SK-N-SH treated with all-trans-retinoic acid at 6 μM for 48 hours (cell line): ENCODE measurements at regions not wholly inside any gene's neighbourhood (a gene's known extent, or its start where the extent isn't known, plus 50 kb on each side); places are given as distances from the start of the nearest gene placed in this dataset.

Experiments used
- ATAC-seq: fragments of 200-7000 bp; cut with Tn5 transposase; 3 replicates; pipeline ENCODE4 v1.9.1; 2020; ENCODE audit warnings: mild to moderate bottlenecking, moderate library complexity
- BACH2 ChIP-seq: fragments of 250-450 bp; sonication (Bioruptor Pico); IDR thresholded peaks from 2 replicates; pipeline ENCODE4 v1.9.0; 2021; ENCODE audit warnings: mild to moderate bottlenecking, borderline replicate concordance
- ESRRG ChIP-seq: fragments of 250-450 bp; sonication (Bioruptor Pico); IDR thresholded peaks from 2 replicates; pipeline ENCODE4 v1.6.1; 2021; ENCODE audit warnings: mild to moderate bottlenecking
- GLIS3 ChIP-seq: fragments of 250-450 bp; sonication (Bioruptor Pico); IDR thresholded peaks from 2 replicates; pipeline ENCODE4 v1.5.0; 2020; ENCODE audit warnings: mild to moderate bottlenecking, moderate library complexity
- RARB ChIP-seq: fragments of 250-450 bp; sonication (Bioruptor Pico); IDR thresholded peaks from 2 replicates; pipeline ENCODE4 v1.8.0; 2021; ENCODE audit warnings: mild to moderate bottlenecking, moderate library complexity
- TCF4 ChIP-seq: fragments of 250-450 bp; sonication (Bioruptor Pico); IDR thresholded peaks from 2 replicates; pipeline ENCODE4 v1.8.0; 2021; ENCODE audit warnings: mild to moderate bottlenecking, moderate library complexity, borderline replicate concordance
- ZFP3 ChIP-seq: fragments of 250-450 bp; sonication (Bioruptor Pico); IDR thresholded peaks from 2 replicates; pipeline ENCODE4 v1.5.0; 2020; ENCODE audit warnings: mild to moderate bottlenecking, moderate library complexity
- ZFP30 ChIP-seq: fragments of 450-650 bp; formaldehyde crosslinking; IDR thresholded peaks from 2 replicates; pipeline ENCODE4 v1.5.0; 2022; ENCODE audit warnings: mild to moderate bottlenecking, moderate library complexity
- ZNF565 ChIP-seq: fragments of 450-650 bp; formaldehyde crosslinking; conservative IDR thresholded peaks from 2 replicates; pipeline ENCODE4 v1.5.0; 2020; ENCODE audit warnings: low read depth, mild to moderate bottlenecking, moderate library complexity
- TF ChIP-seq, protein P1 (sequence below): fragments of 250-450 bp; sonication (Bioruptor Pico); IDR thresholded peaks from 2 replicates; pipeline ENCODE4 v1.5.1; 2020; ENCODE audit warnings: low read depth, mild to moderate bottlenecking, moderate library complexity

GRCh38 chr3:71846185-71846584 lies 61.2 kb upstream of the PROK2 start:
- ATAC-seq = no peak
- TF ChIP-seq, protein P1, sequence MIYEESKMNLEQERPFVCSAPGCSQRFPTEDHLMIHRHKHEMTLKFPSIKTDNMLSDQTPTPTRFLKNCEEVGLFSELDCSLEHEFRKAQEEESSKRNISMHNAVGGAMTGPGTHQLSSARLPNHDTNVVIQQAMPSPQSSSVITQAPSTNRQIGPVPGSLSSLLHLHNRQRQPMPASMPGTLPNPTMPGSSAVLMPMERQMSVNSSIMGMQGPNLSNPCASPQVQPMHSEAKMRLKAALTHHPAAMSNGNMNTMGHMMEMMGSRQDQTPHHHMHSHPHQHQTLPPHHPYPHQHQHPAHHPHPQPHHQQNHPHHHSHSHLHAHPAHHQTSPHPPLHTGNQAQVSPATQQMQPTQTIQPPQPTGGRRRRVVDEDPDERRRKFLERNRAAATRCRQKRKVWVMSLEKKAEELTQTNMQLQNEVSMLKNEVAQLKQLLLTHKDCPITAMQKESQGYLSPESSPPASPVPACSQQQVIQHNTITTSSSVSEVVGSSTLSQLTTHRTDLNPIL (CRISPR knock-in tag) = no peak
- TF ChIP-seq BACH2 (CRISPR knock-in tag) (no peak), TCF4 (no peak), ZFP30 (CRISPR knock-in tag) (no peak), GLIS3 (no peak), ZFP3 (CRISPR knock-in tag) (no peak), ZNF565 (no peak), RARB (CRISPR knock-in tag) (no peak), ESRRG (CRISPR knock-in tag) (no peak)
- TF ChIP-seq, all 23 proteins: peak for 0

GRCh38 chr3:71843071-71843470 lies 58.1 kb upstream of the PROK2 start:
- ATAC-seq = no peak
- no peak for TF ChIP-seq ZFP3 (CRISPR knock-in tag)

DNA sequence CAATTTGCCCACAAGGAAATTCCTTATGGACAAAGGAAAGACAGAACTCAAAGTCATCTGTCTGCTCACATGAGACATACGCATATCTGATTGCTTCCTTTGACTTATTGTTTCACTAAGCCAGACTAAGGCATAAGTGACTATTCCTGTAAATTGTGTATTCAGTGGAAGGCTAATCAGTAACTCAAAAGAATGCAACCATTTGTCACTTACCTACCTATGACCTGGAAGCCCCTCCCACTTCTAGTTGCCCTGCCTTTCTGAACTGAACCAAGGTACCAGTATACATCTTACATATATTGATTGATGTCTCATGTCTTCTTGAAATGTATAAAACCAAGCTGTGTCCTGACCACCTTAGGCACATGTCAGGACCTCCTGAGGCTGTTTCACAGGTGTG lies 53.5 kb upstream of the PROK2 start:
- no peak for TF ChIP-seq ZNF565
- TF ChIP-seq ESRRG (CRISPR knock-in tag) = no peak
- TF ChIP-seq ZFP3 (CRISPR knock-in tag) = no peak
- TF ChIP-seq, all 23 proteins: peak for 0
- ATAC-seq = no peak
